Loucy (cell line): ENCODE measurements at regions not wholly inside any gene's neighbourhood (a gene's known extent, or its start where the extent isn't known, plus 50 kb on each side); places are given as distances from the start of the nearest gene placed in this dataset.

Experiments
- EZH2phosphoT487 ChIP-seq: fragments of 200-600 bp; IDR thresholded peaks from 2 replicates; pipeline ENCODE4 v1.6.1; 2018; ENCODE audit warnings: antibody characterized with exemption, mild to moderate bottlenecking, moderate library complexity, borderline replicate concordance
- TF ChIP-seq, protein P1 (sequence below): fragments of 200-600 bp; sonication (generic); conservative IDR thresholded peaks from 2 replicates; pipeline ENCODE4 v1.5.1; 2014; ENCODE audit warnings: mild to moderate bottlenecking, antibody characterized with exemption, low read length

DNA sequence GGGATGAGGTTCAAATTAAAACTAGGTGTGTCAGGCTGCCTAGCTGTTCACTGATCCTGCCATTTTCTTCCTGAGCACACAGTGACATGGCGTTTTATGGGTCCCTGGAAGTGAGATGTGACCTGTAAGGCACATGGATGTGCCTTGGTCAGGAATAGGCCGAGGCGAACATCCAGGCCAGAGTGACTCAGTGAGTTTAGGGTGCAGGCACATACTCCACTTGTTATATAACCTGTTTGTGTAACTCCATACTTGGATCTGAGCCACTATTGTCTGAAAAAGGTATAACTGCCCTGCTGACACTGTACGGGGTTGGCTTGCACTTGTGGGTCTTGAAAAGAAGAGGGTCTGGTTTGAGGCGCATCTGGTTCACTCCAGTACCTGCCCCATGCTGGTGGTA lies 150.1 kb upstream of the ADAMTS16 start:
- TF ChIP-seq, protein P1, sequence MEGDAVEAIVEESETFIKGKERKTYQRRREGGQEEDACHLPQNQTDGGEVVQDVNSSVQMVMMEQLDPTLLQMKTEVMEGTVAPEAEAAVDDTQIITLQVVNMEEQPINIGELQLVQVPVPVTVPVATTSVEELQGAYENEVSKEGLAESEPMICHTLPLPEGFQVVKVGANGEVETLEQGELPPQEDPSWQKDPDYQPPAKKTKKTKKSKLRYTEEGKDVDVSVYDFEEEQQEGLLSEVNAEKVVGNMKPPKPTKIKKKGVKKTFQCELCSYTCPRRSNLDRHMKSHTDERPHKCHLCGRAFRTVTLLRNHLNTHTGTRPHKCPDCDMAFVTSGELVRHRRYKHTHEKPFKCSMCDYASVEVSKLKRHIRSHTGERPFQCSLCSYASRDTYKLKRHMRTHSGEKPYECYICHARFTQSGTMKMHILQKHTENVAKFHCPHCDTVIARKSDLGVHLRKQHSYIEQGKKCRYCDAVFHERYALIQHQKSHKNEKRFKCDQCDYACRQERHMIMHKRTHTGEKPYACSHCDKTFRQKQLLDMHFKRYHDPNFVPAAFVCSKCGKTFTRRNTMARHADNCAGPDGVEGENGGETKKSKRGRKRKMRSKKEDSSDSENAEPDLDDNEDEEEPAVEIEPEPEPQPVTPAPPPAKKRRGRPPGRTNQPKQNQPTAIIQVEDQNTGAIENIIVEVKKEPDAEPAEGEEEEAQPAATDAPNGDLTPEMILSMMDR = no peak
- no peak for TF ChIP-seq EZH2phosphoT487
